ENCODE measurements at regions not wholly inside any gene's neighbourhood (a gene's known extent, or its start where the extent isn't known, plus 50 kb on each side); places are given as distances from the start of the nearest gene placed in this dataset.
"Not testable (repeated sequence)": the region's sequence is repeated elsewhere in the genome, so short reads cannot be mapped to it uniquely, and the experiment has no call there.

GRCh38 chr15:20643024-20643770 is 101.6 kb upstream of the GOLGA6L6 start:
- Mint-ChIP-seq H3K4me3 (no peak overlapping the region), H3K36me3 (ENCODE audit: low read depth) (no peaks in the 10 kb centered on the region), H3K27me3 (peaks cover 8% of the 10 kb centered on the region), H3K9me3 (no peaks in the 10 kb centered on the region), H3K4me1 (no peaks in the 10 kb centered on the region), H3K27ac (no peak overlapping the region)
- no peak for DNase-seq
- intact Hi-C loops (cut with micrococcal nuclease) = no loop called here

- no peaks in the 10 kb centered on the region for H3K9me3 Mint-ChIP-seq
Observed at GRCh38 chr15:20642054-20642767, 100.6 kb upstream of the GOLGA6L6 start.

GRCh38 chr15:20640427-20640826 is 98.8 kb upstream of the GOLGA6L6 start:
- H3K9me3 Mint-ChIP-seq; intact Hi-C loops (cut with micrococcal nuclease); H3K4me3 Mint-ChIP-seq; DNase-seq; H3K27ac Mint-ChIP-seq; H3K27me3 Mint-ChIP-seq; H3K4me1 Mint-ChIP-seq; H3K36me3 Mint-ChIP-seq (ENCODE audit: low read depth): not testable (repeated sequence)

More at GRCh38 chr15:20642054-20642767, 100.6 kb upstream of the GOLGA6L6 start:
- Mint-ChIP-seq H3K27ac (no peak overlapping the region), H3K4me1 (no peaks in the 10 kb centered on the region), H3K27me3 (peaks cover 8% of the 10 kb centered on the region), H3K36me3 (ENCODE audit: low read depth) (no peaks in the 10 kb centered on the region), H3K4me3 (no peak overlapping the region)
- intact Hi-C loops (cut with micrococcal nuclease) = no loop called here
- no peak for DNase-seq

- H3K9me3 Mint-ChIP-seq; DNase-seq; H3K27me3 Mint-ChIP-seq; H3K27ac Mint-ChIP-seq; H3K36me3 Mint-ChIP-seq (ENCODE audit: low read depth); intact Hi-C loops (cut with micrococcal nuclease); H3K4me3 Mint-ChIP-seq; H3K4me1 Mint-ChIP-seq: not testable (repeated sequence)
Observed at GRCh38 chr15:20639224-20639623, 97.6 kb upstream of the GOLGA6L6 start.

GRCh38 chr15:20637499-20637898 is 95.9 kb upstream of the GOLGA6L6 start:
- H3K27ac Mint-ChIP-seq; H3K4me3 Mint-ChIP-seq; H3K4me1 Mint-ChIP-seq; H3K9me3 Mint-ChIP-seq; intact Hi-C loops (cut with micrococcal nuclease); H3K27me3 Mint-ChIP-seq; H3K36me3 Mint-ChIP-seq (ENCODE audit: low read depth); DNase-seq: not testable (repeated sequence)

GRCh38 chr15:20629526-20629925 is 87.9 kb upstream of the GOLGA6L6 start:
- H3K9me3 Mint-ChIP-seq; DNase-seq; H3K27me3 Mint-ChIP-seq; H3K27ac Mint-ChIP-seq; intact Hi-C loops (cut with micrococcal nuclease); H3K4me1 Mint-ChIP-seq; H3K36me3 Mint-ChIP-seq (ENCODE audit: low read depth); H3K4me3 Mint-ChIP-seq: not testable (repeated sequence)

GRCh38 chr15:20628538-20628937 is 86.9 kb upstream of the GOLGA6L6 start:
- not testable (repeated sequence) for H3K4me3 Mint-ChIP-seq

GRCh38 chr15:20625469-20625868 is 83.9 kb upstream of the GOLGA6L6 start:
- DNase-seq; H3K36me3 Mint-ChIP-seq (ENCODE audit: low read depth); H3K27ac Mint-ChIP-seq; intact Hi-C loops (cut with micrococcal nuclease); H3K4me1 Mint-ChIP-seq; H3K27me3 Mint-ChIP-seq; H3K4me3 Mint-ChIP-seq; H3K9me3 Mint-ChIP-seq: not testable (repeated sequence)

More at GRCh38 chr15:20628538-20628937, 86.9 kb upstream of the GOLGA6L6 start:
- intact Hi-C loops (cut with micrococcal nuclease); H3K27me3 Mint-ChIP-seq; H3K36me3 Mint-ChIP-seq (ENCODE audit: low read depth); H3K9me3 Mint-ChIP-seq; H3K27ac Mint-ChIP-seq; DNase-seq; H3K4me1 Mint-ChIP-seq: not testable (repeated sequence)

GRCh38 chr15:20624085-20624484 is 82.5 kb upstream of the GOLGA6L6 start:
- H3K9me3 Mint-ChIP-seq; H3K4me3 Mint-ChIP-seq; H3K4me1 Mint-ChIP-seq; intact Hi-C loops (cut with micrococcal nuclease); H3K36me3 Mint-ChIP-seq (ENCODE audit: low read depth); H3K27me3 Mint-ChIP-seq; H3K27ac Mint-ChIP-seq: not testable (repeated sequence)
- peak; percentile 58 for DNase-seq

- H3K36me3 Mint-ChIP-seq (ENCODE audit: low read depth); DNase-seq; intact Hi-C loops (cut with micrococcal nuclease); H3K4me3 Mint-ChIP-seq; H3K27ac Mint-ChIP-seq; H3K4me1 Mint-ChIP-seq; H3K9me3 Mint-ChIP-seq; H3K27me3 Mint-ChIP-seq: not testable (repeated sequence)
Observed at GRCh38 chr15:20622117-20622516, 80.5 kb upstream of the GOLGA6L6 start.

GRCh38 chr15:20614549-20614948 is 72.9 kb upstream of the GOLGA6L6 start:
- DNase-seq; H3K27ac Mint-ChIP-seq; H3K4me1 Mint-ChIP-seq; H3K36me3 Mint-ChIP-seq (ENCODE audit: low read depth); H3K4me3 Mint-ChIP-seq; intact Hi-C loops (cut with micrococcal nuclease); H3K9me3 Mint-ChIP-seq; H3K27me3 Mint-ChIP-seq: not testable (repeated sequence)

- H3K27ac Mint-ChIP-seq; DNase-seq; H3K4me3 Mint-ChIP-seq; H3K4me1 Mint-ChIP-seq; H3K27me3 Mint-ChIP-seq; H3K36me3 Mint-ChIP-seq (ENCODE audit: low read depth); H3K9me3 Mint-ChIP-seq; intact Hi-C loops (cut with micrococcal nuclease): not testable (repeated sequence)
Observed at GRCh38 chr15:20612796-20613195, 71.2 kb upstream of the GOLGA6L6 start.

- H3K4me1 Mint-ChIP-seq; intact Hi-C loops (cut with micrococcal nuclease); H3K27ac Mint-ChIP-seq; H3K27me3 Mint-ChIP-seq; H3K9me3 Mint-ChIP-seq; H3K36me3 Mint-ChIP-seq (ENCODE audit: low read depth); H3K4me3 Mint-ChIP-seq; DNase-seq: not testable (repeated sequence)
Observed at GRCh38 chr15:20612356-20612755, 70.8 kb upstream of the GOLGA6L6 start.

- H3K27me3 Mint-ChIP-seq; H3K36me3 Mint-ChIP-seq (ENCODE audit: low read depth); H3K4me1 Mint-ChIP-seq; H3K4me3 Mint-ChIP-seq; DNase-seq; intact Hi-C loops (cut with micrococcal nuclease); H3K27ac Mint-ChIP-seq; H3K9me3 Mint-ChIP-seq: not testable (repeated sequence)
Observed at GRCh38 chr15:20611667-20612290, 70.2 kb upstream of the GOLGA6L6 start.

Measured in activated CD4-positive, alpha-beta T cell treated with anti-CD3 and anti-CD28 coated beads, Interleukin-2, amount 10 ng/mL, durations not matched to agents 24 days and 14 days (primary cell).